GM18498 (cell line): ENCODE measurements at regions not wholly inside any gene's neighbourhood (a gene's known extent, or its start where the extent isn't known, plus 50 kb on each side); places are given as distances from the start of the nearest gene placed in this dataset.

ENCODE experiments used
- ATAC-seq: cut with Tn5 transposase; IDR thresholded peaks from one replicate; pipeline ENCODE4 v1.9.1; 2021; ENCODE audit warnings: mild to moderate bottlenecking, moderate library complexity; ENCODE audit not compliant: unreplicated experiment

- ATAC-seq: no peak
These were observed 350.1 kb downstream of the FOXO1 start for GRCh38 chr13:40316301-40316700.

- no peak for ATAC-seq
These were observed 348.5 kb downstream of the FOXO1 start for GRCh38 chr13:40317980-40318327.

- no peak for ATAC-seq
These were observed 348.1 kb downstream of the FOXO1 start for GRCh38 chr13:40318366-40318765.

- ATAC-seq: no peak
These were observed 346.5 kb downstream of the FOXO1 start for GRCh38 chr13:40319699-40320579.

DNA sequence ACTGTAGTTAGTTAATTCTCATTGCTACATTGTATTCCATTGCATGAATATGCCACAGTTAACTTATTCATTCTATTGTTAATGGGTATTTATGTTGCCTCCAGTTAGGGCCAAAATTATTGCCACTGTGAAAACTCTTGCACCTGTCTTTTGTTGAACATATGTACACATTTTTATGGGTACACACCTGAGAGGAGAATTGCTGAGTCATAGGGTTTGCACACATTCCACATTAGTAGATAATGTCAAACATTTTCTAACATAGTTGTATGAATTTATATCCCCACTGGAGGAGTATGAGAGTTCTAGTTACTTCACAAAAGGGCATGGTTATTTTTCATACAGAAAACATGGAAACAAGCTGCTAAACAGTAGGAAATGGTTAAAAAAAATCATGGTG lies 338.4 kb downstream of the FOXO1 start:
- no peak for ATAC-seq

GRCh38 chr13:40329781-40330485 lies 336.5 kb downstream of the FOXO1 start:
- no peak for ATAC-seq

- ATAC-seq: no peak
These were observed 335.5 kb downstream of the FOXO1 start for GRCh38 chr13:40330950-40331349.

DNA sequence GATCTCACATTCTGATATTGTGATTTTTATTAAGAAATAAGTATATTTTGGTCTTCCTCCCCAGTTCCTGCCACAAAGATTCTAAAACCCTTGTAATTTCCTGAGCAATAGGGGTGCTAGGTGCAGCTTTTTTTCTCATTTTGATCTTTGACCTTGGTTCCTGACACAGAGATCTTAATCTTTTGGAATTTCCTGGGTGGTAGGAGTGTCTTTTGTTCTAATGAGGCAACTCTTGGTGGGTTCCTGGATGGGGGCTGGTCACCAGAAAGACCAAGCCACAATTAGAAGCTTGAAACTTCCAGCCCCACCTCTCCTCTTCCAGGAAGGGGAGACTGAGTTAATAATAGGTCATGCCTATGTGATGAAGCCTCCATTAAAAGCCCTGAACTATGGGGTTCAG lies 334.6 kb downstream of the FOXO1 start:
- ATAC-seq: no peak

DNA sequence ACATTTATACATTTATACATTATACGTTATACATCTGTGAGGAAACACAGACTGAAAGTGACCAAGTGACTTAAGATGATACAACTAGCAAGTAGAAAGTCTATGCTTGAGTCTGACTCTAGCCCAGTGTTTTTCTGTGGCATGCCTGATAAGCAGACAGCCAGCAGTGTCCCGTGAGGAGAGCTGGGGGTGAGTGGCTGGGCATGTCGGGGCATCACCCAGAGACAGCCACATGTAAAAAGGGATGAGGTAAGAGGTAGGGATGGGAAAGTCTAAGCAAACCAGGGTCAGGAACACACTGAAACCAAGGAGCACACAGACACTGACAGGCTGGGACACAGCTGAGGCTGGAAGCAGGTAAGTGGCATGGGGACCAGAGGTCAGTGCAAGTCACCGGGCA lies 333.2 kb downstream of the FOXO1 start:
- no peak for ATAC-seq

GRCh38 chr13:40334031-40334430 lies 332.4 kb downstream of the FOXO1 start:
- no peak for ATAC-seq

DNA sequence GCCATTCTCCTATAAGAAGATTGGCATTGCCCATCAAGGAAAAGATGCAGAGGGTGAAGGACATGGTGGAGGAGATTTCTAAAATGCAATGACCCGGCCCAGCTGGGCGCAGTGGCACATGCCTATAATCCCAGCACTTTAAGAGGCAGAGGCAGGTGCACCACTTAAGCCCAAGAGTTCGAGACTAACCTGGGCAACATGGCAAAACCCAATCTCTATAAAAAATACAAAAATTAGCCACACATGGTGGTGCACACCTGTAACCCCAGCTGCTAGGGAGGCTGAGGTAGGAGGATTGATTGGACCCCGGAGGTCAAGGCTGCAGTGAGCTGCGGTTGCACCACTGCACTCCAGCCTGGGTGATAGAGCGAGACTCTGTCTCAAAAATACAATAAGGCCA lies 331.8 kb downstream of the FOXO1 start:
- no peak for ATAC-seq

- ATAC-seq: no peak
These were observed 329.9 kb downstream of the FOXO1 start for GRCh38 chr13:40336228-40337221.

GRCh38 chr13:40337651-40338050 lies 328.8 kb downstream of the FOXO1 start:
- no peak for ATAC-seq

DNA sequence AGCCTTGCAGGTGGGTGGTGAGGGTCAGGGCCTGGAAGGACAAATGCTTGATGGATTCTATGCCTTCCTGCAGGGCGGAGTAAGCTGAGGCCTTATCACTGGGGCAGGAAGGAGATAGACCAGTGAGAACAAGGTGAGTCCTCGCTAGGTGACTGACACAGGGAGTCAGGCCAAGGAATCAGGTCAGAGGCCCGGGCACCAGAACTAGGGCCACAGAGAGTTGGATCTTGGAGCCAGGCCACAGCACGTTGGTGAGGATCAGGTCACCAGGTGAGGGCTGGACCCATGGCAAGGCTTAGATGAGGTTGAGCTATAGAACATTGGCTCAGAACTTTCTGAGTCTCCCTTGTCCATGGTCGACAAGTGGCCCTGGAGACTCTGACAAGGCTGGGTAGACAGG lies 328.2 kb downstream of the FOXO1 start:
- no peak for ATAC-seq

DNA sequence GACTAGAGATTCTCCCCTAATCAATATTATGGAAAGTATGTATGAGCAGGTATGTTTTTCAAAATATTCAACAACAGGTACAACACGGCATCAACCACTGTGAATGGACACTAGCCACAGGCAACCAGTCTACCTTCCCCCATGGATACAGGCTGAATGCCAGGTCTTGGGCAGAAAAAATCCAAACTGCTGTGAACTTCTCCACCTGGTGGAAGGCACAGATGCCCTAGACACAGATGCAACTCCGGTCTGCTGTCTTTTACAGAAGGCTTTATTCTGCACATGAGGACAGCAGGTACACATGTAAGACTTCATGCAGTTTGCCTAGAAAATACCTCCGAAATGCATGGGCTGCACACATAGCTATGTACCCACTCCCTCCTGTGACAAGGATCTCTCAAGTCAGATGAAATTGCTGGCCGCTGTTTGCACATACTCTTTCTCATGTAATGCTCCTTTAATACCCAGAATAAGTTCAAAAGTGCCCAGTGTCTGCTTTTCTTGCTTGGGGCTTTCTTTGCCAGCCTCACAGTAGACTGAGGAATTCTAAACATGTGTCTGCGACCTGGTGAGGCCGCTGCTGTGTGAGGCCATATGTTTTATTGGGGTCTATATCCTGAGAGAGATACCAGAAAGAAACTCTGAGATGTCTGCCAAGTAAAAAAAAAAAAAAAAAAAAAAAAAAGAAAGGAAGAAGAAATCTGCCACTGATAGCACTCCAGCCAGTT lies 325.9 kb downstream of the FOXO1 start:
- ATAC-seq: no peak

- ATAC-seq: no peak
These were observed 325.4 kb downstream of the FOXO1 start for GRCh38 chr13:40341096-40341471.

GRCh38 chr13:40341501-40341900 lies 324.9 kb downstream of the FOXO1 start:
- ATAC-seq: no peak

DNA sequence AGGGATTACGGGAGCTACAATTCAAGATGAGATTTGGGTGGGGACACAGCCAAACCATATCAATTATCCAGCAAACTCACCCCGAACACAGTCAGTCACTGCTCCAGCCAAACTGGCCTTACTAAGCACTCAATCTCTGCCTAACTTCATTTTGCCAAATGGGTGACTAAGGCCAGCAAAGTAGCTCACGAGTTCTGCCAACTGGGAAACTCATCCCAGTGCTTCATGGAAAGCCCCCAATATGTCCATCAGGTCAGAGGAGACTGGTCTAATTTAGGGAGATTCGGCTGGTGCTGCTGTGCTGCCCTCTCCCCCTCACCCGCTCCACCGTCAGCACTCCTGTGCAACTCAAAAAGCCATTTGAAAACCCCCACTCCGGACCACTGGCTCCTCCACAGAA lies 324.0 kb downstream of the FOXO1 start:
- no peak for ATAC-seq

GRCh38 chr13:40342901-40343300 lies 323.5 kb downstream of the FOXO1 start:
- ATAC-seq: no peak

DNA sequence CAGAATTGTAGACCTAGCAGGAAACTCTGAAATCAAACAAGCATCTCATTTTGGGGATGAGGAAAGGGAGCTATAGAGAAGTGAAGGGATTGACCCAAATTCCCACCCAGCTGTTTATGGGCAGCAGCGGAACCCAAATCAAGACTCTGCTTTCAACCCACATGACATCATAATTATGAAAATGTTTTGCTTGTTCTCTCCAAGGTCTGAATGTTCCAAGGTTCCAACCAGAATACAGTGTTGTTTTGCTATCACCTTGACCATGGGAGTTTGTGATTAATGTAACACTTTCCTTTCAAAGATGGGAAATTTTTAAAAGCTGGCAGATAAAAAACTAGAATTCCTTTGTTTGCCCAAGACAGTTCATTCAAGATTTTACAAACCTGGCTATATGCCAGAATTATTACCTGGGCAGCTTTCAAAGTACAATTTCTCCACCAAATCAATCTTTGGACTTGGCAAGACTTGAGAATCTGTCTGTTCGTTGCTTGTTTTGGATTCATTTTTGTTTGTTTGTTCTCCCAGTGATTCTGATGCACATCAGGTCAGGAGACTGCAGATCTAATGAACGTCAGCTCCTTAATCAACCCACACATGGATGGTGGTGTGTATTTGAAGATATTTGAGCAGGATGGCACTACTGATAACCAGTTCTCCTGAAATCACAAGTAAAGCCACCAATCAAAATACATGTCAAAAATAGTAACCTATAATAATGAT lies 322.7 kb downstream of the FOXO1 start:
- no peak for ATAC-seq
